Caco-2 (cell line): ENCODE measurements at regions not wholly inside any gene's neighbourhood (a gene's known extent, or its start where the extent isn't known, plus 50 kb on each side); places are given as distances from the start of the nearest gene placed in this dataset.

Source experiments
- BruUV-seq: library from RNA; stranded (reverse); fragments of 400-500 nt; replicated peaks from 2 replicates; lab custom pipeline; 2021; lab: Mats Ljungman, UMichigan
- CTCF ChIA-PET: fragments of 300-600 bp; sonication (Branson Sonifier 250); formaldehyde crosslinking; loops from one replicate; lab custom pipeline; 2022; ENCODE audit warnings: antibody characterized with exemption; lab: Charles Lee
- POLR2A ChIA-PET: fragments of 300-600 bp; sonication (Branson Sonifier 250); formaldehyde crosslinking; loops from one replicate; lab custom pipeline; 2022; ENCODE audit warnings: antibody characterized with exemption; lab: Charles Lee
- DNase-seq, 2 experiments: peaks; one replicate each; pipeline versions ENCODE4 v3.0.0 to v3.0.0-alpha.2; 2020 to 2022
- H3K27me3 ChIP-seq: replicated peaks from 2 replicates; pipeline ENCODE4 v1.6.0; 2011; ENCODE audit warnings: low read length; ENCODE audit not compliant: control insufficient read depth, insufficient read depth
- H3K36me3 ChIP-seq: 2 replicates; pipeline ENCODE4 v1.5.1; 2011; ENCODE audit warnings: low read length; ENCODE audit not compliant: control insufficient read depth, insufficient read depth
- H3K4me1 ChIP-seq: fragments of 250-450 bp; sonication (Bioruptor Pico); 2 replicates; pipeline ENCODE4 v1.5.1; 2020; ENCODE audit warnings: mild to moderate bottlenecking
- H3K4me3 ChIP-seq: 2 replicates; pipeline ENCODE4 v1.5.1; 2011; ENCODE audit warnings: low read depth, mild to moderate bottlenecking, control low read depth, low read length
- H3K9me3 ChIP-seq: fragments of 250-450 bp; sonication (Bioruptor Pico); 2 replicates; pipeline ENCODE4 v1.5.1; 2020; ENCODE audit warnings: mild to moderate bottlenecking, moderate library complexity
- H3K27ac Mint-ChIP-seq: one replicate; pipeline ENCODE4 v1.8.0; 2022; ENCODE audit warnings: mixed read lengths; ENCODE audit not compliant: unreplicated experiment
- H3K27me3 Mint-ChIP-seq: one replicate; pipeline ENCODE4 v1.8.0; 2022; ENCODE audit warnings: mixed read lengths; ENCODE audit not compliant: insufficient read depth, unreplicated experiment
- H3K36me3 Mint-ChIP-seq: one replicate; pipeline ENCODE4 v1.8.0; 2022; ENCODE audit warnings: mild to moderate bottlenecking, mixed read lengths; ENCODE audit not compliant: insufficient read depth, unreplicated experiment
- H3K4me1 Mint-ChIP-seq: one replicate; pipeline ENCODE4 v1.8.0; 2022; ENCODE audit warnings: low read depth, mixed read lengths; ENCODE audit not compliant: unreplicated experiment
- H3K4me3 Mint-ChIP-seq: one replicate; pipeline ENCODE4 v1.8.0; 2022; ENCODE audit warnings: mild to moderate bottlenecking, moderate library complexity, mixed read lengths; ENCODE audit not compliant: unreplicated experiment
- H3K9me3 Mint-ChIP-seq: one replicate; pipeline ENCODE4 v1.8.0; 2022; ENCODE audit warnings: mixed read lengths; ENCODE audit not compliant: unreplicated experiment
- intact Hi-C: fragments of 100-400 bp; cut with micrococcal nuclease; formaldehyde crosslinking; loops from one replicate; pipeline ENCODE4 v1.10.0; 2022; ENCODE audit not compliant: unreplicated experiment
- TF ChIP-seq, protein P1 (sequence below), 2 experiments: fragments of 200-600 bp in 1 of 2; IDR thresholded peaks; 1 replicate in 1 of 2; 2 replicates in 1 of 2; pipeline versions ENCODE4 v1.5.1 to v1.8.0; 2011 to 2022; ENCODE audit warnings: antibody characterized with exemption in 1 of 2, control low read depth in 1 of 2, inconsistent platforms in 1 of 2, low read depth in 1 of 2, low read length in 1 of 2, mild to moderate bottlenecking in 1 of 2, moderate library complexity in 1 of 2; ENCODE audit not compliant: insufficient read depth in 1 of 2, severe bottlenecking in 1 of 2, unreplicated experiment in 1 of 2

DNA sequence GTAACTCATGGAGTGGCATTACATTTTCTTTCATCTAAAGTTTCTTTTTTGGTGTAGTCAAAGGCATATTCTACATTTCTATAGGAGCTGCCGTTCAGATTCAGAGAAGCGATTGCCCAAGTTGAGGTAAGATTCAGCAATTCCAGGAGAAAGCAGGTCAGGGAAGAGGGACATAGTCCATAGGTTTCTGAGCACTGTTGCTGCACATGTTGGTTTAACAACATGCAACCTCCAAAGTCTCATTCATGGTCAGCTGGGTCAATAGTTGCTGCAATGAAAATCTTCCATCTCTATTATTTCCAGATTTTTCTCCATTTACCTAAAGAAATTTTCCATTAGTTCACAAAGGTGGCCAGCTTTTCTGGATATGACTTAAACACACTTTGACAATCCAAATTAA is 682.3 kb upstream of the MAN1A1 start:
- Histone ChIP-seq H3K4me3 (no peak overlapping the region), H3K27me3 (no peaks in the 10 kb centered on the region), H3K36me3 (no peaks in the 10 kb centered on the region), H3K9me3 (no peaks in the 10 kb centered on the region), H3K4me1 (no peaks in the 10 kb centered on the region)
- CTCF ChIA-PET: no interaction called here
- H3K9me3 Mint-ChIP-seq: no peaks in the 10 kb centered on the region
- no peak overlapping the region for H3K27ac Mint-ChIP-seq
- TF ChIP-seq, protein P1, sequence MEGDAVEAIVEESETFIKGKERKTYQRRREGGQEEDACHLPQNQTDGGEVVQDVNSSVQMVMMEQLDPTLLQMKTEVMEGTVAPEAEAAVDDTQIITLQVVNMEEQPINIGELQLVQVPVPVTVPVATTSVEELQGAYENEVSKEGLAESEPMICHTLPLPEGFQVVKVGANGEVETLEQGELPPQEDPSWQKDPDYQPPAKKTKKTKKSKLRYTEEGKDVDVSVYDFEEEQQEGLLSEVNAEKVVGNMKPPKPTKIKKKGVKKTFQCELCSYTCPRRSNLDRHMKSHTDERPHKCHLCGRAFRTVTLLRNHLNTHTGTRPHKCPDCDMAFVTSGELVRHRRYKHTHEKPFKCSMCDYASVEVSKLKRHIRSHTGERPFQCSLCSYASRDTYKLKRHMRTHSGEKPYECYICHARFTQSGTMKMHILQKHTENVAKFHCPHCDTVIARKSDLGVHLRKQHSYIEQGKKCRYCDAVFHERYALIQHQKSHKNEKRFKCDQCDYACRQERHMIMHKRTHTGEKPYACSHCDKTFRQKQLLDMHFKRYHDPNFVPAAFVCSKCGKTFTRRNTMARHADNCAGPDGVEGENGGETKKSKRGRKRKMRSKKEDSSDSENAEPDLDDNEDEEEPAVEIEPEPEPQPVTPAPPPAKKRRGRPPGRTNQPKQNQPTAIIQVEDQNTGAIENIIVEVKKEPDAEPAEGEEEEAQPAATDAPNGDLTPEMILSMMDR (IDR thresholded peaks at IDR 0.05; ENCODE audit: insufficient read depth in 1 of 2, low read depth in 1 of 2, low read length in 1 of 2, severe bottlenecking in 1 of 2, unreplicated experiment in 1 of 2): no peak
- no peaks in the 10 kb centered on the region for H3K27me3 Mint-ChIP-seq
- H3K4me3 Mint-ChIP-seq: no peak overlapping the region
- no peaks in the 10 kb centered on the region for H3K4me1 Mint-ChIP-seq
- no TSS peak for BruUV-seq
- no peak for DNase-seq
- intact Hi-C loops: no loop called here
- POLR2A ChIA-PET: no interaction called here
- H3K36me3 Mint-ChIP-seq: no peaks in the 10 kb centered on the region

- Mint-ChIP-seq H3K9me3 (no peaks in the 10 kb centered on the region), H3K27me3 (no peaks in the 10 kb centered on the region), H3K4me1 (no peaks in the 10 kb centered on the region), H3K4me3 (no peak overlapping the region), H3K27ac (no peak overlapping the region), H3K36me3 (no peaks in the 10 kb centered on the region)
- ChIA-PET POLR2A (no interaction called here), CTCF (no interaction called here)
- TF ChIP-seq, protein P1 (IDR thresholded peaks at IDR 0.05; ENCODE audit: insufficient read depth in 1 of 2, low read depth in 1 of 2, low read length in 1 of 2, severe bottlenecking in 1 of 2, unreplicated experiment in 1 of 2): no peak
- Histone ChIP-seq H3K36me3 (no peaks in the 10 kb centered on the region), H3K4me1 (no peaks in the 10 kb centered on the region), H3K9me3 (no peaks in the 10 kb centered on the region), H3K4me3 (no peak overlapping the region), H3K27me3 (no peaks in the 10 kb centered on the region)
- intact Hi-C loops: no loop called here
- no TSS peak for BruUV-seq
- no peak for DNase-seq
These were observed 677.2 kb upstream of the MAN1A1 start for GRCh38 chr6:120026791-120027190.

DNA sequence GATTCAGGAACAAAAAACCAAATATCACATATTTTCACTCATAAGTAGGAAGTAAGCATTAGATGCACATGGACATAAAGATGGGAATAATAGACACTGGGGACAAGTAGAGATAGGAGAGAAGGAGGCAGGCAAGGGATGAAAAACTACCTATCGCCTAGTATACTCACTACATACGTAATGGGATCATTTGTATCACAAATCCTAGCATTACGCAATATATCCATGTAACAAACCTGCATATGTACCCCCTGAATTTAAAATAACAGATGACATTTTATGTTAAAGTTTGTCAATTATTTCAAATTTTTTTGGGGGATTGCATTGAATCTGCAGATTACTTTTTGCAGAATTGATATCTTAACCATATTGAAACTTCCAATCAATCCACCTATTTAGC is 660.5 kb upstream of the MAN1A1 start:
- H3K36me3 Mint-ChIP-seq: no peaks in the 10 kb centered on the region
- H3K4me1 Mint-ChIP-seq: no peaks in the 10 kb centered on the region
- no peak overlapping the region for H3K27ac Mint-ChIP-seq
- no peak overlapping the region for H3K4me3 Mint-ChIP-seq
- H3K9me3 Mint-ChIP-seq: no peaks in the 10 kb centered on the region
- POLR2A ChIA-PET: no interaction called here
- no TSS peak for BruUV-seq
- no peak overlapping the region for H3K4me3 ChIP-seq
- intact Hi-C loops: no loop called here
- no peak for DNase-seq
- no peaks in the 10 kb centered on the region for H3K27me3 Mint-ChIP-seq
- TF ChIP-seq, protein P1 (IDR thresholded peaks at IDR 0.05; ENCODE audit: insufficient read depth in 1 of 2, low read depth in 1 of 2, low read length in 1 of 2, severe bottlenecking in 1 of 2, unreplicated experiment in 1 of 2): no peak
- CTCF ChIA-PET: no interaction called here
- H3K4me1 ChIP-seq: peaks cover 8% of the 10 kb centered on the region; the same call in 1 of the 2 replicates
- no peaks in the 10 kb centered on the region; the same call in 1 of the 2 replicates for H3K9me3 ChIP-seq
- H3K27me3 ChIP-seq: no peaks in the 10 kb centered on the region
- no peaks in the 10 kb centered on the region for H3K36me3 ChIP-seq
